ENCODE measurements at regions not wholly inside any gene's neighbourhood (a gene's known extent, or its start where the extent isn't known, plus 50 kb on each side); places are given as distances from the start of the nearest gene placed in this dataset.

DNA sequence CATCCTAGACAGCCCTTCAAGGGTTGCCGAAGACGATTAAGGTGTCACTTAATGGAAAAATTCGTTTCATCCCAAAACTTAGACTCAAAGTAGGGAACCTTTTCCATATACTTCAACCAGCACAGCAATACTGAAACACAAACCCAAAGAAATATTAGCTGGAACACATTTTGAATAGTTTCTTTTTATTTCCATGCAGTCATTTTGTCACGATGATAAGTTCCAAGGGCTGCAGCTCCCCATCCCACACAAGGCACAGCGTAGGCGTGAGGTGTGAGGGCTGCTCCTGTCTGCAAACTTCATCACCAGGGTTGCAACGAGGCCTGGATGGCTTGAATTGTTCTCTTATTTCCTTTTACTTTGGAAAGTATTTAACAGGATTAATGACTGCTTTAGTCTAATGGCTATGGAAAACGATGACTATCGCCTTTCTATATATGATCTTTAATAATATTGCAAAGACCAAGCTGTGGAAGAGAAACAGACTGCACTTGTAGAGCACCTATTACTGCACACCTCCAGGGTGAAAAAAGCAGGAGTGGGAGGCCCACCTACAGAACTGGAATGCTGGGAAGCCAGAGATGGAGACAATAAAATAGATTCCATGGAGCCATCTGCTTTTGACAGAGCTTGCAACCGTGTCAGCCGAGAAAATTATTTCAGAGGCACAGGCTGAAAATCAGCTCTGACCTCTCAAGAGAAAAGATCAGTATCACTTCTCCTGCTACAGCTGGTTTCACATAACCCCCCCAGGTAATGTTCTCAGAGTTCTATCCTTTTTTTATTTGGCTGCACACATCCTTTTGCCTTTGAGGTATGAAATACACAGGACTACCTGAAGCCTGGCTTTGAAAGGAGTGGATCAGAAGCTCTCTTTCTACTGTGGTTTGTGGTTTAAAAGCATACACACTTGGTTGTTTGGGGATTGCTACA, 274.5 kb upstream of the NBEA start:
- TF ChIP-seq, protein P1, sequence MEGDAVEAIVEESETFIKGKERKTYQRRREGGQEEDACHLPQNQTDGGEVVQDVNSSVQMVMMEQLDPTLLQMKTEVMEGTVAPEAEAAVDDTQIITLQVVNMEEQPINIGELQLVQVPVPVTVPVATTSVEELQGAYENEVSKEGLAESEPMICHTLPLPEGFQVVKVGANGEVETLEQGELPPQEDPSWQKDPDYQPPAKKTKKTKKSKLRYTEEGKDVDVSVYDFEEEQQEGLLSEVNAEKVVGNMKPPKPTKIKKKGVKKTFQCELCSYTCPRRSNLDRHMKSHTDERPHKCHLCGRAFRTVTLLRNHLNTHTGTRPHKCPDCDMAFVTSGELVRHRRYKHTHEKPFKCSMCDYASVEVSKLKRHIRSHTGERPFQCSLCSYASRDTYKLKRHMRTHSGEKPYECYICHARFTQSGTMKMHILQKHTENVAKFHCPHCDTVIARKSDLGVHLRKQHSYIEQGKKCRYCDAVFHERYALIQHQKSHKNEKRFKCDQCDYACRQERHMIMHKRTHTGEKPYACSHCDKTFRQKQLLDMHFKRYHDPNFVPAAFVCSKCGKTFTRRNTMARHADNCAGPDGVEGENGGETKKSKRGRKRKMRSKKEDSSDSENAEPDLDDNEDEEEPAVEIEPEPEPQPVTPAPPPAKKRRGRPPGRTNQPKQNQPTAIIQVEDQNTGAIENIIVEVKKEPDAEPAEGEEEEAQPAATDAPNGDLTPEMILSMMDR (IDR thresholded peaks at IDR 0.05), result no peak
- no peak for TF ChIP-seq POLR2A (IDR thresholded peaks at IDR 0.05)

Data from heart left ventricle (tissue), 13 donors.